ENCODE measurements at regions not wholly inside any gene's neighbourhood (a gene's known extent, or its start where the extent isn't known, plus 50 kb on each side); places are given as distances from the start of the nearest gene placed in this dataset.

DNA sequence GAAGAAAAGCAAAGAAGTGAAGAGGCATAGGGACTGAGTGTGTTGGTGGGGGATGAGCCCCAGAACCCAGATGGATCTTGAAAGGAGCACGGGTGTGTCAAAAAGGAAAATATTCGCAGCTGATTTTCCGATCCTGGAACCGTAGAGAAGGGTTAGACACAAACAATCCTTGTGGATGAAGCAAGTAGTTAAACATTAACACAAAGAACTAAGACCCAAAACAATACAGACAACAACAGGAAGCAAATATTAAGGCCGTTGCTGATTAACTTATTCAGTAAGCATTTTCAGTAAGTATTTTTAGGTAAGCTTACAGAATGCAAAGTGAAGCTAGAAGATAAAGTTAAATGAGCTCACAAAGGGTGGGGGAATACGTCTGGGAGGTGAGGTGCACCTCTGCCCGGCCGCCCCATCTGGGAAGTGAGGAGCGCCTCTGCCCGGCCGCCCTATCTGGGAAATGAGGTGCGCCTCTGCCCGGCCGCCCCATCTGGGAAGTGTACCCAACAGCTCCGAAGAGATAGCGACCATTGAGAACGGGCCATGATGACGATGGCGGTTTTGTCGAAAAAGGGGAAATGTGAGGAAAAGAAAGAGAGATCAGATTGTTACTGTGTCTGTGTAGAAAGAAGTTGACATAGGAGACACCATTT lies 62.8 kb upstream of the PRB2 start:
- TF ChIP-seq POLR2A (IDR thresholded peaks at IDR 0.05; ENCODE audit: low read depth, low read length) (no peak), CTCF (conservative IDR thresholded peaks at IDR 0.05; ENCODE audit: low read depth, low read length) (no peak), RFX5 (IDR thresholded peaks at IDR 0.05; ENCODE audit: low read depth, low read length) (no peak), CEBPB (IDR thresholded peaks at IDR 0.05; ENCODE audit: low read depth, low read length) (no peak), RCOR1 (IDR thresholded peaks at IDR 0.05; ENCODE audit: insufficient replicate concordance, low read length) (no peak)
- TF ChIP-seq, protein P1, sequence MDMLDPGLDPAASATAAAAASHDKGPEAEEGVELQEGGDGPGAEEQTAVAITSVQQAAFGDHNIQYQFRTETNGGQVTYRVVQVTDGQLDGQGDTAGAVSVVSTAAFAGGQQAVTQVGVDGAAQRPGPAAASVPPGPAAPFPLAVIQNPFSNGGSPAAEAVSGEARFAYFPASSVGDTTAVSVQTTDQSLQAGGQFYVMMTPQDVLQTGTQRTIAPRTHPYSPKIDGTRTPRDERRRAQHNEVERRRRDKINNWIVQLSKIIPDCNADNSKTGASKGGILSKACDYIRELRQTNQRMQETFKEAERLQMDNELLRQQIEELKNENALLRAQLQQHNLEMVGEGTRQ (IDR thresholded peaks at IDR 0.05; ENCODE audit: low read depth, low read length): no peak
